ENCODE measurements at regions not wholly inside any gene's neighbourhood (a gene's known extent, or its start where the extent isn't known, plus 50 kb on each side); places are given as distances from the start of the nearest gene placed in this dataset.

DNA sequence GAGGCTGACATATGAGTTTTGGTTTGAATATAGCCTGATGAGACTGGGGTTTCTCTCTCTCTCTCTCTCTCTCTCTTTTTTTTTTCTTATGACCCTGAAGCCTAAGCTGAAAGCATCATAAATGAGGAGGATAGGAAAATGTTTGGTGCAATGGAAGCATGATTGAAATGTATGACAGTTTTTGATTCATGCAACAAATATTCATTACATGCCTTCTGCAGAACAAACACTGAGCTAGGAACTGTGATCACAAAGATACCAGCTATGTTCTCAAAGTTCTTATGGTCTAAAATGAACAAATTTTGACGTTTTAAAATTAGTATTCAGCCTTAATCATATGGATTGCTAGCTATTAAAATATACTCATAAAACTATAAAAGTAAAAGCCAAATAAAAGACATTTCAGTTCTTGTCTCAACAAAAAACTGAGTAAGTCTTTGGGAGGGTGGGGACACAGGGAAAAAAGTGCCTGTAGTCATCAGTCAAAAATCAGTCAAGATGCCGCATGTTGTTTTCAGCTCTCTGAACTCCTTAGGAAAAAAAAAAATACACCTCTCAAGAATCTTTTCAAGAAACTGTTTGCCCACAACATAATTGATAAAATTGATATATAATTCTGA, 57.2 kb downstream of the NKX6-1 start:
- no peaks in the 10 kb centered on the region for H3K9me3 ChIP-seq (ENCODE audit: insufficient read depth, low read depth, low read length)
- H3K4me1 ChIP-seq (ENCODE audit: insufficient read depth, low read length): no peaks in the 10 kb centered on the region
- no peak overlapping the region for H3K9ac ChIP-seq (ENCODE audit: low read depth, low read length)
- no peak overlapping the region for H3K27ac ChIP-seq (ENCODE audit: low read depth, low read length)
- no peaks in the 10 kb centered on the region for H3K36me3 ChIP-seq (ENCODE audit: insufficient read depth, low read length)
- H3K4me3 ChIP-seq (ENCODE audit: low read length): no peak overlapping the region
- WGBS: 100% methylated on average over 1 of the region's 2 CpGs
- no peaks in the 10 kb centered on the region for H3K27me3 ChIP-seq (ENCODE audit: insufficient read depth, low read length)

DNA sequence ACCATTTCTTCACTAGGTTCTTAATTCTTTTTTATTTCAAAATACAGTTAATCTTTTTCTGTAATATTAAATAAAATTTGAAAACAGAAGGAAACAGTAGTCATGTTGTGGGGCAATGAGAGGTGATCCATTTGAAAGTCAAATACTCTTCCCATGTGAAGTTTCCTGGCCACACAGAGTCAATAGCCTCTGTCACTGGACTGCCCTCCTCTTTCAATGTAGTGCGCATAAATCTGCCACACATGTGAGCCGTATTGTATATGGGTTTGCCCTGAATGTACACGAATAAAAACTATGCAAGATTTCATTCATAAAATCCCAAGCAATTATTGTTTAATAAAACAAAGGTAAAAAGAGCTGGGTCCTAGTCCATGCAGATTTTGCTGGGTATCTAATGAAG, 59.1 kb downstream of the NKX6-1 start:
- no peaks in the 10 kb centered on the region for H3K4me1 ChIP-seq (ENCODE audit: insufficient read depth, low read length)
- H3K27me3 ChIP-seq (ENCODE audit: insufficient read depth, low read length): no peaks in the 10 kb centered on the region
- no peaks in the 10 kb centered on the region for H3K9me3 ChIP-seq (ENCODE audit: insufficient read depth, low read depth, low read length)
- no peak overlapping the region for H3K27ac ChIP-seq (ENCODE audit: low read depth, low read length)
- WGBS: 100% methylated on average over 2 of the region's 3 CpGs
- H3K4me3 ChIP-seq (ENCODE audit: low read length): no peak overlapping the region
- no peaks in the 10 kb centered on the region for H3K36me3 ChIP-seq (ENCODE audit: insufficient read depth, low read length)
- no peak overlapping the region for H3K9ac ChIP-seq (ENCODE audit: low read depth, low read length)

DNA sequence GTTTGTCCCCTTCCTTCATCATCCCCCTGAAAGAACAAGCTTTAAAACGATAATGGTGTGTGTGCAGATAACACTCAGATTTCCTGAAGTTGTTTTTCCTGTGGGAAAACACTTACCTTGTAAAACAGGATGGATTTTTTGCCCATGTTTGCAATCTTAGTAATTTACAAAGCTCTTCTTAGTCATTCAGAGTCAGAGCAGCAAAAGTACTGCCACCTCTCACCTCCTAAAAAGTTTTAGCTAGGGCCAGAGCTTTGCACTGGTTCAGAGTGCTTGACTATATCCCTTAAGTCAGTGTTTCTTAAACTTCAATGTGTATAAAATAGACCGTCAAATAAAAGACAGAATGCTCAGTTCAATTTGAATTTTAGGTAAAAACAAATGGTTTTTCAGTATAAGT, 62.3 kb downstream of the NKX6-1 start:
- Histone ChIP-seq H3K4me3 (ENCODE audit: low read length) (no peak overlapping the region), H3K27ac (ENCODE audit: low read depth, low read length) (no peak overlapping the region)

DNA sequence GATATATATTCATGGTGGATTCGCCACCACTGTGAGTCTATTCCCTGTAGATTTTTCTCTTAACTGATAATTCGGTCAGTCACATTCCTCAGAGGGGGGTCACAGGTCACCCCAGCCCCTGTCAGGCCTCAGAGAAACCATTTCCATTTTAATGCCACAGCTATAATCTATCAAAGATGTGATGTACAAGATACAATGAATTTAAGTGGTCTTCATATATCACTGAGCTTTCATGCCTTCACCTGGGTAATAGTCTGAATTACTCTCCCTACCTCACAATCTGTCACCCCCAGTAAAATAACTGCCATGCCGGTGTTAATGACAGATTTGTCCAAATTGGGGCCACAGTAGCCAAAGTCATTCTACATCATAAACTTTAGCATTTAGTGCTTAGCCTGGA, 64.7 kb downstream of the NKX6-1 start:
- no peaks in the 10 kb centered on the region for H3K9me3 ChIP-seq (ENCODE audit: insufficient read depth, low read depth, low read length)
- H3K27ac ChIP-seq (ENCODE audit: low read depth, low read length): no peak overlapping the region
- H3K36me3 ChIP-seq (ENCODE audit: insufficient read depth, low read length): no peaks in the 10 kb centered on the region
- 94% methylated on average over 3 of the region's 3 CpGs for WGBS
- H3K4me1 ChIP-seq (ENCODE audit: insufficient read depth, low read length): peaks cover 5% of the 10 kb centered on the region; the same call in 1 of the 2 replicates
- no peaks in the 10 kb centered on the region for H3K27me3 ChIP-seq (ENCODE audit: insufficient read depth, low read length)
- no peak overlapping the region for H3K9ac ChIP-seq (ENCODE audit: low read depth, low read length)
- no peak overlapping the region for H3K4me3 ChIP-seq (ENCODE audit: low read length)

More for the DNA sequence above, 62.3 kb downstream of the NKX6-1 start:
- no peak overlapping the region for H3K9ac ChIP-seq (ENCODE audit: low read depth, low read length)
- H3K27me3 ChIP-seq (ENCODE audit: insufficient read depth, low read length): no peaks in the 10 kb centered on the region
- H3K4me1 ChIP-seq (ENCODE audit: insufficient read depth, low read length): peaks cover 5% of the 10 kb centered on the region; the same call in 1 of the 2 replicates
- WGBS: 100% methylated on average over 1 of the region's 2 CpGs
- no peaks in the 10 kb centered on the region for H3K36me3 ChIP-seq (ENCODE audit: insufficient read depth, low read length)
- no peaks in the 10 kb centered on the region for H3K9me3 ChIP-seq (ENCODE audit: insufficient read depth, low read depth, low read length)

DNA sequence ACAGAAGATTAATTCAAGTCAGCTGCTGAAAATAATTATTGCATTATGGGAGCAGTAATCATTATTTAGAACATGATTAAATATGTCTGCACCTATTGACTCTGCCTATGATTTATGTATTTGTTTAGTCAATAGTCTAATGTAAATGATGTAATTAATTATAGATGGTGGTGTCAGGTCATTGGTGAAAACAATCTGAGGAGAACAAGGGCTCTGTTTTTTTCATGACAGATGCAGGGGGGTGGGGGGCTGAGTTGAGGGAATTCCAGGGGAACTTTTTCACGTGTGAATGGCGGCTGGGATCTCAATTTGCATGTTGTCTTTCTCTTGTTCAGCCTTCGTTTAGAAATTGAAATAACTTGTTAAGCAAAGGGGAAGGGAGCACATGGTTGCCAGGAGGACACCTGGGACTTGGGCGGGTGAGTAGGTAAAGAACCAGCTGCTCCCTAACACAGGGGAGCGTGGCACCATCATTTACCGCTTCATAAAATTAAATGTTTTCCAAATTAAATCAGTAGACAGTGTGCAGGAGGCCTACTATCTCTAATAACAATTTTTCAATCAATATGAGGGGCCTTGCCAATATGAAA, 65.4 kb downstream of the NKX6-1 start:
- 46% methylated on average over 4 of the region's 6 CpGs for WGBS
- no peak overlapping the region for H3K9ac ChIP-seq (ENCODE audit: low read depth, low read length)
- no peaks in the 10 kb centered on the region for H3K36me3 ChIP-seq (ENCODE audit: insufficient read depth, low read length)
- H3K27ac ChIP-seq (ENCODE audit: low read depth, low read length): no peak overlapping the region
- no peak overlapping the region for H3K4me3 ChIP-seq (ENCODE audit: low read length)
- no peaks in the 10 kb centered on the region for H3K27me3 ChIP-seq (ENCODE audit: insufficient read depth, low read length)
- no peaks in the 10 kb centered on the region for H3K9me3 ChIP-seq (ENCODE audit: insufficient read depth, low read depth, low read length)
- peaks cover 5% of the 10 kb centered on the region; the same call in 1 of the 2 replicates for H3K4me1 ChIP-seq (ENCODE audit: insufficient read depth, low read length)

DNA sequence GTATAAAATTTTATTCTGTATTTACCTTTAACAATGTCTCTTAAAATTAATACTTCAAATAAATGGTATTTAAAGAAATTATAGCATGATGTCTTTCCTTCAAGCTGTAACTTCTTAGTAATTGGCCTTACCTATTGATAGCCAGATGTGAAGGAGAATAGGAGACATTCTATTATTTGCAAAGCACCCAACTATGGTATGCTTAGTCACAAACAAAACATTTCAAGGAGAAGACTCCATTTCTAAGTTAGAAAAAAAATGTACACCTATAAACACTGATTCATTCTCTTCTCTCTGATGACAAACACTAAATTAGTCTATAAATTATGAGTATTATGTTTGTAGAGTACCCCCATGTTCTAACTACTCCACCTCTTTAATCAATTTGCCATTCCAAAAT, 66.4 kb downstream of the NKX6-1 start:
- no peak overlapping the region for H3K4me3 ChIP-seq (ENCODE audit: low read length)
- no peaks in the 10 kb centered on the region for H3K27me3 ChIP-seq (ENCODE audit: insufficient read depth, low read length)
- no peak overlapping the region for H3K9ac ChIP-seq (ENCODE audit: low read depth, low read length)
- H3K27ac ChIP-seq (ENCODE audit: low read depth, low read length): no peak overlapping the region
- no peaks in the 10 kb centered on the region for H3K36me3 ChIP-seq (ENCODE audit: insufficient read depth, low read length)
- H3K9me3 ChIP-seq (ENCODE audit: insufficient read depth, low read depth, low read length): no peaks in the 10 kb centered on the region
- peaks cover 5% of the 10 kb centered on the region; the same call in 1 of the 2 replicates for H3K4me1 ChIP-seq (ENCODE audit: insufficient read depth, low read length)

DNA sequence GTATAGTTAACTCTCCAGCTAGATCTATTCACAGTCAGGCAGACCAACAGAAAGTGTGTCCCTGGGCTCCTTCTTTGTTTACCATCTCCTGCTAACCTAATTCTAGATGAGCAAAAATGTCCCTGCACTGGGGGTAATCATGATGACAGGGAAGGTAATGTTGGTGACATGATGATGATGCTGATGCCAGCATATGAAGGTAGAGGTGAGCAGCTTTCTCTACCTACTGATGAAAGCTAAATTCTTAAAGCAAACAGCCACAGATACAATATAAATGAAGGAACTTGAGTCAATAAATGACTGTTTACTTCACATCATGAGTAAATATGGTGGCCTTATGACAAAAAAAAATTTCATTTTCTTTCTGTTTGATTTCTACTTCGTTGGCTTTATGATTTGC, 78.5 kb downstream of the NKX6-1 start:
- Histone ChIP-seq H3K4me1 (ENCODE audit: insufficient read depth, low read length) (0 out of 2 replicates have a peak, but pooled peaks cover 5% of the 10 kb centered on the region), H3K9ac (ENCODE audit: low read depth, low read length) (no peak overlapping the region), H3K36me3 (ENCODE audit: insufficient read depth, low read length) (no peaks in the 10 kb centered on the region), H3K27me3 (ENCODE audit: insufficient read depth, low read length) (no peaks in the 10 kb centered on the region), H3K4me3 (ENCODE audit: low read length) (no peak overlapping the region), H3K9me3 (ENCODE audit: insufficient read depth, low read depth, low read length) (no peaks in the 10 kb centered on the region), H3K27ac (ENCODE audit: low read depth, low read length) (no peak overlapping the region)
- WGBS: no CpG with 5 or more reads among the region's 1 CpG

DNA sequence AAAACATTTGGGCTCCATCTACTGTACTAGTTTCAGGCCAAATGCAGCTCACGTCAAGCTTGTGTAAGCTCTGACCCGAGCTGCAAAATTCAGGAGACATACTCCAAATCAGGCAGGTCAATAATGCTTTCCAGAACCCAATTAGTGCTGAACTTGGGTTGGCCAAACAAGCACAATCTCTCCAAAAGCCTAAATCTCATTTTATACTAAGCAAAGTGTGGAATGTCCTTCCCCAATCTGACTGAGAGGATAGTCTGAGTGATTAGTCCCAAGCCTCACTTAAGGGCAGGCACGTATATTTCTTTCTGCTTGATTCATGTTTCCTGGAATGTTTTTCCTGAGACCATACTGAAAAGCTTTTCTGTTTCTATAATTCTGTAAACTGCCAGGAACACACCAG, 79.9 kb downstream of the NKX6-1 start:
- WGBS: 92% methylated on average over 3 of the region's 3 CpGs
- no peak overlapping the region for H3K9ac ChIP-seq (ENCODE audit: low read depth, low read length)
- H3K4me1 ChIP-seq (ENCODE audit: insufficient read depth, low read length): 0 out of 2 replicates have a peak, but pooled peaks cover 5% of the 10 kb centered on the region
- H3K4me3 ChIP-seq (ENCODE audit: low read length): no peak overlapping the region
- H3K27me3 ChIP-seq (ENCODE audit: insufficient read depth, low read length): no peaks in the 10 kb centered on the region
- no peak overlapping the region for H3K27ac ChIP-seq (ENCODE audit: low read depth, low read length)
- no peaks in the 10 kb centered on the region for H3K9me3 ChIP-seq (ENCODE audit: insufficient read depth, low read depth, low read length)
- H3K36me3 ChIP-seq (ENCODE audit: insufficient read depth, low read length): no peaks in the 10 kb centered on the region

DNA sequence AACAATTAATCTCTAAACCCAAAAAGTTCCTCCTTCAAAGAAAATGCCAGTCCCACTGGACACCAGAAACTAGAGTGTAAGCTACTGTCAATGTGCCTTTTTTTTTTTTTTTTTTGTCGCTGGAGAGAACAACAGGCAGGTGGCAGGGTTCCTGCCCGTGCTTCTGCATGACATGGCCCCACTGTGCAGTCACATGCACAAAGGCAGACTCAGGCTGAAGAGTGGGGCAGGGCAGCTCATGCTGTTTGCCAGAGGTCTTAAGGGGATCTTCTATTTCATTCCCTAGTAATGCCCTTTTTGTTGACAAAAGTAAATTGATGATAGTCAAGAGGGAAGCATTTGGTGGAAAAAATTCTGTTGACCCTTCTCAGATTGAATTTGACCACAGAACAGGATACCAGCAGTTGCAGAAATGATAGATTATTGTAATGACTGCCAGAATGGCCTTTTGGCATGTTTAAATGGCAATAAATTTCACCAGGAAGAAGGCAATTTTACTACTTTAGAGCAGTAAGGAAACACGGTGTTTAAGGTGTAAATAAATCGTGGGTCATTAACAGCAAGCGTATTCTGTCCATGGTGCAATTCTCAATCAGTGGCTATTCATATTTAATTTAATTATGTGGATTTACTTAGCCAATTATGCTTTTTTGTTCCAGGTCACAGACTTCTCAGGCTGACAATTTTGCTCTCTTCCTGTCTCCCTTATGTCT, 80.9 kb downstream of the NKX6-1 start:
- H3K27me3 ChIP-seq (ENCODE audit: insufficient read depth, low read length): no peaks in the 10 kb centered on the region
- no peak overlapping the region for H3K4me3 ChIP-seq (ENCODE audit: low read length)
- H3K9me3 ChIP-seq (ENCODE audit: insufficient read depth, low read depth, low read length): no peaks in the 10 kb centered on the region
- 0 out of 2 replicates have a peak, but pooled peaks cover 5% of the 10 kb centered on the region for H3K4me1 ChIP-seq (ENCODE audit: insufficient read depth, low read length)
- H3K36me3 ChIP-seq (ENCODE audit: insufficient read depth, low read length): no peaks in the 10 kb centered on the region
- no peak overlapping the region for H3K27ac ChIP-seq (ENCODE audit: low read depth, low read length)
- no peak overlapping the region for H3K9ac ChIP-seq (ENCODE audit: low read depth, low read length)
- WGBS: 84% methylated on average over 5 of the region's 5 CpGs

DNA sequence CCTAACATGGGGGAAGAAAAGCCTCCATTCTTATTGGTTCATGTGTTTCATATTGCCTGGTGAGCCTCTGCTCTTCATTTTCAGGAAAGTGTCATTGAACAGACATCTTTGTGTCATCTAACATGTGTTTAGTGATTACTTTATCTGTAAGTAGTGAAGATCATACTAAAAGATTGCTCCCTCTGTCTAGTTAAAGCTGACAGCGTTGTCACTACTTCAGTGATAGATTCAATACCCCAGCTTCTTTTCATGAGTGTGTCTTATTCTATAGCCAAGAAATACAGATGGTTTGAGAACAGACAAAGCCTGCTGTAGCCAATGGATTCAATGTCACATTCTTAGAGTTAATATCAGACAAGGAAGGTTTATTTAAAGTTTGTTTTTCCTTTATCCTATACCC, 85.1 kb downstream of the NKX6-1 start:
- no peak overlapping the region for H3K4me3 ChIP-seq (ENCODE audit: low read length)
- H3K36me3 ChIP-seq (ENCODE audit: insufficient read depth, low read length): no peaks in the 10 kb centered on the region
- H3K9ac ChIP-seq (ENCODE audit: low read depth, low read length): no peak overlapping the region
- 0 out of 2 replicates have a peak, but pooled peaks cover 5% of the 10 kb centered on the region for H3K4me1 ChIP-seq (ENCODE audit: insufficient read depth, low read length)
- no peaks in the 10 kb centered on the region for H3K9me3 ChIP-seq (ENCODE audit: insufficient read depth, low read depth, low read length)
- no peak overlapping the region for H3K27ac ChIP-seq (ENCODE audit: low read depth, low read length)
- 100% methylated on average over 1 of the region's 1 CpG for WGBS
- no peaks in the 10 kb centered on the region for H3K27me3 ChIP-seq (ENCODE audit: insufficient read depth, low read length)

DNA sequence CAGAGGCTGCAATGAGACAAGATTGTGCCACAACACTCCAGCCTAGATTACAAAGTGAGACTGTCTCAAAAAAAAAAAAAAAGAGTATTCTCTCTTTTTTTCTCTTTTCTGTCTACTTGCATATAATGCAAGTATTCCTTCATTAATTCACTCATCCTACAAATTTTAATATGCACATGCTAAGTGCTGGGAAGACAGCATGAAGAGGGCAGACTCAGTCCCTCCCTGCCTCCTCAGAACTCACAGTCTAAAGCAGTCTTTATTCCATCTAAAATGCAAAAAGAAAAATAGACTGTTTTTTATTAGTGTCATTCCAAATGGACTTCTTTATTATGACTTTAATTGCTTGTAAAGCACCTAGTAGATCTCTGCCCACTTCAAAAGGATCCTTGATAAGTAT, 85.6 kb downstream of the NKX6-1 start:
- 0 out of 2 replicates have a peak, but pooled peaks cover 5% of the 10 kb centered on the region for H3K4me1 ChIP-seq (ENCODE audit: insufficient read depth, low read length)
- no peaks in the 10 kb centered on the region for H3K9me3 ChIP-seq (ENCODE audit: insufficient read depth, low read depth, low read length)
- H3K27ac ChIP-seq (ENCODE audit: low read depth, low read length): no peak overlapping the region
- H3K9ac ChIP-seq (ENCODE audit: low read depth, low read length): no peak overlapping the region
- no peaks in the 10 kb centered on the region for H3K36me3 ChIP-seq (ENCODE audit: insufficient read depth, low read length)
- H3K27me3 ChIP-seq (ENCODE audit: insufficient read depth, low read length): no peaks in the 10 kb centered on the region
- H3K4me3 ChIP-seq (ENCODE audit: low read length): no peak overlapping the region
